GM23338 (cell line): ENCODE measurements at regions not wholly inside any gene's neighbourhood (a gene's known extent, or its start where the extent isn't known, plus 50 kb on each side); places are given as distances from the start of the nearest gene placed in this dataset.

ENCODE experiments used
- ATAC-seq: fragments of 200-7000 bp; cut with Tn5 transposase; 3 replicates; pipeline ENCODE4 v1.9.1; 2020
- DNase-seq: peaks from one replicate; pipeline ENCODE4 v3.0.0-alpha.2; 2015; ENCODE audit warnings: low spot score
- H2AFZ ChIP-seq: fragments of 200-600 bp; sonication (generic); 2 replicates; pipeline ENCODE4 v1.8.0; 2016; ENCODE audit warnings: antibody characterized with exemption, mild to moderate bottlenecking, moderate library complexity
- H3F3A ChIP-seq: fragments of 200-600 bp; sonication (generic); replicated peaks from 2 replicates; pipeline ENCODE4 v1.8.0; 2017; ENCODE audit warnings: antibody characterized with exemption, mixed run types, low read depth
- H3K27ac ChIP-seq: fragments of 200-600 bp; sonication (generic); 2 replicates; pipeline ENCODE4 v1.6.1; 2016; ENCODE audit warnings: low read depth
- H3K27me3 ChIP-seq: fragments of 200-600 bp; sonication (generic); 2 replicates; pipeline ENCODE4 v1.8.0; 2016; ENCODE audit warnings: mild to moderate bottlenecking, mixed run types, moderate library complexity; ENCODE audit not compliant: insufficient read depth
- H3K36me3 ChIP-seq: fragments of 200-600 bp; sonication (generic); 2 replicates; pipeline ENCODE4 v1.8.0; 2016; ENCODE audit warnings: mild to moderate bottlenecking; ENCODE audit not compliant: insufficient read depth
- H3K4me1 ChIP-seq: fragments of 200-600 bp; sonication (generic); 2 replicates; pipeline ENCODE4 v1.8.0; 2016; ENCODE audit warnings: mild to moderate bottlenecking, moderate library complexity; ENCODE audit not compliant: insufficient read depth
- H3K4me2 ChIP-seq: fragments of 200-600 bp; sonication (generic); 2 replicates; pipeline ENCODE4 v1.7.1; 2017; ENCODE audit warnings: mixed run types
- H3K4me3 ChIP-seq: fragments of 200-600 bp; sonication (generic); 2 replicates; pipeline ENCODE4 v1.6.1; 2016; ENCODE audit warnings: mixed run types
- H3K79me2 ChIP-seq: fragments of 200-600 bp; sonication (generic); replicated peaks from 2 replicates; pipeline ENCODE4 v1.8.0; 2017; ENCODE audit warnings: mild to moderate bottlenecking; ENCODE audit not compliant: insufficient read depth
- H3K9me2 ChIP-seq: fragments of 200-600 bp; sonication (generic); 2 replicates; pipeline ENCODE4 v1.8.0; 2017; ENCODE audit not compliant: insufficient read depth
- H4K20me1 ChIP-seq: fragments of 200-600 bp; sonication (generic); replicated peaks from 2 replicates; pipeline ENCODE4 v1.8.0; 2017; ENCODE audit warnings: mild to moderate bottlenecking; ENCODE audit not compliant: insufficient read depth
- H3K27ac Mint-ChIP-seq: 2 replicates; pipeline ENCODE4 v1.8.0; 2020; ENCODE audit warnings: inconsistent platforms, mild to moderate bottlenecking, moderate library complexity, mixed read lengths
- H3K27me3 Mint-ChIP-seq: 3 replicates; pipeline ENCODE4 v1.8.0; 2022; ENCODE audit warnings: low read depth, mild to moderate bottlenecking, moderate library complexity, mixed read lengths, inconsistent platforms; ENCODE audit not compliant: insufficient read depth, poor library complexity
- H3K36me3 Mint-ChIP-seq: 3 replicates; pipeline ENCODE4 v1.8.0; 2021; ENCODE audit warnings: low read depth, mild to moderate bottlenecking, inconsistent platforms, moderate library complexity, mixed read lengths
- H3K4me1 Mint-ChIP-seq: 3 replicates; pipeline ENCODE4 v1.8.0; 2020; ENCODE audit warnings: mild to moderate bottlenecking, inconsistent platforms, mixed read lengths
- H3K4me3 Mint-ChIP-seq: 3 replicates; pipeline ENCODE4 v1.8.0; 2021; ENCODE audit warnings: moderate library complexity, mild to moderate bottlenecking, inconsistent platforms, mixed read lengths
- H3K9me3 Mint-ChIP-seq: 3 replicates; pipeline ENCODE4 v1.8.0; 2020; ENCODE audit warnings: moderate library complexity, mild to moderate bottlenecking, inconsistent platforms, mixed read lengths
- CREB1 ChIP-seq: fragments of 250-450 bp; sonication (Bioruptor Pico); IDR thresholded peaks from 2 replicates; pipeline ENCODE4 v1.5.0; 2020; ENCODE audit warnings: low read depth, mild to moderate bottlenecking, moderate library complexity
- EZH2phosphoT487 ChIP-seq: fragments of 200-600 bp; sonication (generic); IDR thresholded peaks from one replicate; pipeline ENCODE4 v1.8.1; 2018; ENCODE audit warnings: antibody characterized with exemption; ENCODE audit not compliant: unreplicated experiment
- JUNB ChIP-seq: IDR thresholded peaks from one replicate; pipeline ENCODE4 v1.6.1; 2016; ENCODE audit warnings: antibody characterized with exemption; ENCODE audit not compliant: unreplicated experiment
- STAT1 ChIP-seq: IDR thresholded peaks from one replicate; pipeline ENCODE4 v1.6.1; 2016; ENCODE audit warnings: antibody characterized with exemption; ENCODE audit not compliant: unreplicated experiment
- ZNF114 ChIP-seq: fragments of 250-450 bp; sonication (Bioruptor Pico); IDR thresholded peaks from 2 replicates; pipeline ENCODE4 v1.5.0; 2020; ENCODE audit warnings: mild to moderate bottlenecking, moderate library complexity
- ZNF331 ChIP-seq: fragments of 250-450 bp; sonication (Bioruptor Pico); IDR thresholded peaks from 2 replicates; pipeline ENCODE4 v1.5.0; 2020; ENCODE audit warnings: low read depth, mild to moderate bottlenecking, moderate library complexity
- TF ChIP-seq, protein P1 (sequence below), 2 experiments: fragments of 200-600 bp in 1 of 2; sonication (generic) in 1 of 2; conservative IDR thresholded peaks; 2 replicates each; pipeline versions ENCODE4 v1.5.1 to v1.6.1; 2016 to 2017; ENCODE audit warnings: antibody characterized with exemption in 2 of 2, low read depth in 2 of 2, mild to moderate bottlenecking in 2 of 2, moderate library complexity in 1 of 2
- TF ChIP-seq, protein P2 (sequence below): IDR thresholded peaks from 2 replicates; pipeline ENCODE4 v1.6.1; 2016; ENCODE audit warnings: antibody characterized with exemption
- TF ChIP-seq, protein P3 (sequence below): IDR thresholded peaks from one replicate; pipeline ENCODE4 v1.6.1; 2018; ENCODE audit warnings: antibody characterized with exemption; ENCODE audit not compliant: unreplicated experiment

DNA sequence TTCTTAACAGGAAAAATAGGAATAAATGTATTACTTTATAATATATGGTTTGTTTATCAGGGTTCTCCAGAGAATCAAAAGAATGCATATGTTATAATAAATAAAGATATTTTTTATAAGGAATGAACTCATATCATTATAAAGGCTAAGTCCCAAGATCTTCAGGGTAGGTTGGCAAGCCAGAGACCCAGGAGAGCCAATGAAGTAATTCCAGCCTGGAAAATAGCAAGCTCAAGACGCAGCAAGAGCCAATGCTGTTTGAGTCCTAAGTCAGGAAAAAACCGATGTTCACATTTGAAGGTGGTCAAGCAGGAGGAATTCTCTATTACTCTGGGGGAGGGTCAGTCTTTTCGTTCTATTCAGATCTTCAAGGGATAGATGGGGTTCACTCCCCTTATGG, 490.0 kb downstream of the PCDH20 start:
- Histone ChIP-seq H4K20me1 (no peaks in the 10 kb centered on the region), H3K9me2 (no peaks in the 10 kb centered on the region), H3K4me1 (no peaks in the 10 kb centered on the region), H3F3A (no peaks in the 10 kb centered on the region), H3K4me3 (no peak overlapping the region), H3K27ac (no peak overlapping the region), H2AFZ (no peak overlapping the region), H3K79me2 (no peaks in the 10 kb centered on the region), H3K36me3 (no peaks in the 10 kb centered on the region), H3K4me2 (no peak overlapping the region), H3K27me3 (no peaks in the 10 kb centered on the region)
- Mint-ChIP-seq H3K9me3 (no peaks in the 10 kb centered on the region), H3K4me3 (no peak overlapping the region), H3K4me1 (no peaks in the 10 kb centered on the region), H3K27ac (no peak overlapping the region), H3K36me3 (no peaks in the 10 kb centered on the region), H3K27me3 (no peaks in the 10 kb centered on the region)
- DNase-seq (no peak), ATAC-seq (no peak)
- no peak for TF ChIP-seq STAT1
- TF ChIP-seq, protein P1, sequence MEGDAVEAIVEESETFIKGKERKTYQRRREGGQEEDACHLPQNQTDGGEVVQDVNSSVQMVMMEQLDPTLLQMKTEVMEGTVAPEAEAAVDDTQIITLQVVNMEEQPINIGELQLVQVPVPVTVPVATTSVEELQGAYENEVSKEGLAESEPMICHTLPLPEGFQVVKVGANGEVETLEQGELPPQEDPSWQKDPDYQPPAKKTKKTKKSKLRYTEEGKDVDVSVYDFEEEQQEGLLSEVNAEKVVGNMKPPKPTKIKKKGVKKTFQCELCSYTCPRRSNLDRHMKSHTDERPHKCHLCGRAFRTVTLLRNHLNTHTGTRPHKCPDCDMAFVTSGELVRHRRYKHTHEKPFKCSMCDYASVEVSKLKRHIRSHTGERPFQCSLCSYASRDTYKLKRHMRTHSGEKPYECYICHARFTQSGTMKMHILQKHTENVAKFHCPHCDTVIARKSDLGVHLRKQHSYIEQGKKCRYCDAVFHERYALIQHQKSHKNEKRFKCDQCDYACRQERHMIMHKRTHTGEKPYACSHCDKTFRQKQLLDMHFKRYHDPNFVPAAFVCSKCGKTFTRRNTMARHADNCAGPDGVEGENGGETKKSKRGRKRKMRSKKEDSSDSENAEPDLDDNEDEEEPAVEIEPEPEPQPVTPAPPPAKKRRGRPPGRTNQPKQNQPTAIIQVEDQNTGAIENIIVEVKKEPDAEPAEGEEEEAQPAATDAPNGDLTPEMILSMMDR (conservative IDR thresholded peaks at IDR 0.05; ENCODE audit: low read depth in 2 of 2) = no peak
- TF ChIP-seq, protein P2, sequence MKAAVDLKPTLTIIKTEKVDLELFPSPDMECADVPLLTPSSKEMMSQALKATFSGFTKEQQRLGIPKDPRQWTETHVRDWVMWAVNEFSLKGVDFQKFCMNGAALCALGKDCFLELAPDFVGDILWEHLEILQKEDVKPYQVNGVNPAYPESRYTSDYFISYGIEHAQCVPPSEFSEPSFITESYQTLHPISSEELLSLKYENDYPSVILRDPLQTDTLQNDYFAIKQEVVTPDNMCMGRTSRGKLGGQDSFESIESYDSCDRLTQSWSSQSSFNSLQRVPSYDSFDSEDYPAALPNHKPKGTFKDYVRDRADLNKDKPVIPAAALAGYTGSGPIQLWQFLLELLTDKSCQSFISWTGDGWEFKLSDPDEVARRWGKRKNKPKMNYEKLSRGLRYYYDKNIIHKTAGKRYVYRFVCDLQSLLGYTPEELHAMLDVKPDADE = no peak
- TF ChIP-seq ZNF331 (CRISPR knock-in tag) = no peak
- no peak for TF ChIP-seq CREB1 (CRISPR knock-in tag)

DNA sequence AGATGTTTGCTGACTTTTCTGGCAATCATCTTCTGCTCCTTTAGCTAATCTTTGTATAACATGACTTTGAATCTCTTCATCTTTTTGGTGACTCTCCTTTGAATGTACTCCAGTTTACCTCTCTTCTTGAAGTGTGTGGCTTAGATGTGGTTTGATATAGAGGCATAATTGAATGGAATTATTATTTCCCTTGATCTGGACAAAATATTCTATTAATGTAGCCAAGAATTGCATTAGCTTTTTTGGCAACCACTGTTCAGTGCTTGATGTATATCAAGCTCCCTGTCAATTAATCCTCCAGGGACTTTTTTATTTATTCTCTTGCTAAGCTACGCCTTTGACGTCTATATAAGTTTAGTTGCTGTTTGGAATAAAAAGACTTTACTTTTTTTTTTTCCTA, 490.8 kb downstream of the PCDH20 start:
- Histone ChIP-seq H3K27ac (no peak overlapping the region), H3K4me1 (no peaks in the 10 kb centered on the region), H3F3A (no peaks in the 10 kb centered on the region), H4K20me1 (no peaks in the 10 kb centered on the region), H3K9me2 (no peaks in the 10 kb centered on the region), H3K36me3 (no peaks in the 10 kb centered on the region), H3K27me3 (no peaks in the 10 kb centered on the region), H3K79me2 (no peaks in the 10 kb centered on the region), H3K4me3 (no peak overlapping the region), H2AFZ (no peak overlapping the region), H3K4me2 (no peak overlapping the region)
- Mint-ChIP-seq H3K27ac (no peak overlapping the region), H3K27me3 (no peaks in the 10 kb centered on the region), H3K4me3 (no peak overlapping the region), H3K4me1 (no peaks in the 10 kb centered on the region), H3K36me3 (no peaks in the 10 kb centered on the region), H3K9me3 (no peaks in the 10 kb centered on the region)
- DNase-seq = no peak
- ATAC-seq = no peak
- TF ChIP-seq ZNF331 (CRISPR knock-in tag) = no peak
- TF ChIP-seq, protein P1 (conservative IDR thresholded peaks at IDR 0.05; ENCODE audit: low read depth in 2 of 2) = no peak
- TF ChIP-seq ZNF114 (CRISPR knock-in tag) = no peak
- TF ChIP-seq, protein P2 = no peak
- TF ChIP-seq, protein P3, sequence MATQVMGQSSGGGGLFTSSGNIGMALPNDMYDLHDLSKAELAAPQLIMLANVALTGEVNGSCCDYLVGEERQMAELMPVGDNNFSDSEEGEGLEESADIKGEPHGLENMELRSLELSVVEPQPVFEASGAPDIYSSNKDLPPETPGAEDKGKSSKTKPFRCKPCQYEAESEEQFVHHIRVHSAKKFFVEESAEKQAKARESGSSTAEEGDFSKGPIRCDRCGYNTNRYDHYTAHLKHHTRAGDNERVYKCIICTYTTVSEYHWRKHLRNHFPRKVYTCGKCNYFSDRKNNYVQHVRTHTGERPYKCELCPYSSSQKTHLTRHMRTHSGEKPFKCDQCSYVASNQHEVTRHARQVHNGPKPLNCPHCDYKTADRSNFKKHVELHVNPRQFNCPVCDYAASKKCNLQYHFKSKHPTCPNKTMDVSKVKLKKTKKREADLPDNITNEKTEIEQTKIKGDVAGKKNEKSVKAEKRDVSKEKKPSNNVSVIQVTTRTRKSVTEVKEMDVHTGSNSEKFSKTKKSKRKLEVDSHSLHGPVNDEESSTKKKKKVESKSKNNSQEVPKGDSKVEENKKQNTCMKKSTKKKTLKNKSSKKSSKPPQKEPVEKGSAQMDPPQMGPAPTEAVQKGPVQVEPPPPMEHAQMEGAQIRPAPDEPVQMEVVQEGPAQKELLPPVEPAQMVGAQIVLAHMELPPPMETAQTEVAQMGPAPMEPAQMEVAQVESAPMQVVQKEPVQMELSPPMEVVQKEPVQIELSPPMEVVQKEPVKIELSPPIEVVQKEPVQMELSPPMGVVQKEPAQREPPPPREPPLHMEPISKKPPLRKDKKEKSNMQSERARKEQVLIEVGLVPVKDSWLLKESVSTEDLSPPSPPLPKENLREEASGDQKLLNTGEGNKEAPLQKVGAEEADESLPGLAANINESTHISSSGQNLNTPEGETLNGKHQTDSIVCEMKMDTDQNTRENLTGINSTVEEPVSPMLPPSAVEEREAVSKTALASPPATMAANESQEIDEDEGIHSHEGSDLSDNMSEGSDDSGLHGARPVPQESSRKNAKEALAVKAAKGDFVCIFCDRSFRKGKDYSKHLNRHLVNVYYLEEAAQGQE = no peak
- TF ChIP-seq EZH2phosphoT487 = no peak
- TF ChIP-seq JUNB = no peak
